ENCODE measurements at regions not wholly inside any gene's neighbourhood (a gene's known extent, or its start where the extent isn't known, plus 50 kb on each side); places are given as distances from the start of the nearest gene placed in this dataset.
"Not testable (repeated sequence)": the region's sequence is repeated elsewhere in the genome, so short reads cannot be mapped to it uniquely, and the experiment has no call there.

GRCh38 chr4:155591738-155592143 is 74.9 kb upstream of the GUCY1A1 start:
- no peak for DNase-seq

- DNase-seq: no peak
Observed at GRCh38 chr4:155590796-155591585, 75.7 kb upstream of the GUCY1A1 start.

- DNase-seq: no peak
Observed at GRCh38 chr4:155588437-155588836, 78.2 kb upstream of the GUCY1A1 start.

- no peak for DNase-seq
Observed at GRCh38 chr4:155587766-155588165, 78.9 kb upstream of the GUCY1A1 start.

- peak in 1 of 5 experiments; percentile 71 for DNase-seq
Observed at GRCh38 chr4:155582971-155583437, 83.6 kb upstream of the GUCY1A1 start.

GRCh38 chr4:155582041-155582440 is 84.6 kb upstream of the GUCY1A1 start:
- no peak for DNase-seq

GRCh38 chr4:155578726-155579370 is 87.8 kb upstream of the GUCY1A1 start:
- no peak for DNase-seq

- DNase-seq: no peak
Observed at GRCh38 chr4:155578219-155578618, 88.4 kb upstream of the GUCY1A1 start.

- DNase-seq: not testable (repeated sequence)
Observed at GRCh38 chr4:155574329-155574728, 92.3 kb upstream of the GUCY1A1 start.

GRCh38 chr4:155573126-155573525 is 93.5 kb upstream of the GUCY1A1 start:
- no peak for DNase-seq

- no peak for DNase-seq
Observed at GRCh38 chr4:155572106-155572703, 94.4 kb upstream of the GUCY1A1 start.

- DNase-seq: no peak
Observed at GRCh38 chr4:155571184-155571944, 95.3 kb upstream of the GUCY1A1 start.

- DNase-seq: no peak
Observed at GRCh38 chr4:155570661-155571060, 96.0 kb upstream of the GUCY1A1 start.

- DNase-seq: no peak
Observed at GRCh38 chr4:155569960-155570515, 96.6 kb upstream of the GUCY1A1 start.

- no peak for DNase-seq
Observed at GRCh38 chr4:155569471-155569870, 97.2 kb upstream of the GUCY1A1 start.

GRCh38 chr4:155568641-155569220 is 97.9 kb upstream of the GUCY1A1 start:
- DNase-seq: no peak

GRCh38 chr4:155566354-155566753 is 100.3 kb upstream of the GUCY1A1 start:
- no peak for DNase-seq

GRCh38 chr4:155565776-155566175 is 100.9 kb upstream of the GUCY1A1 start:
- DNase-seq: no peak

- no peak for DNase-seq
Observed at GRCh38 chr4:155565330-155565729, 101.3 kb upstream of the GUCY1A1 start.

- no peak for DNase-seq
Observed at GRCh38 chr4:155564880-155565279, 101.8 kb upstream of the GUCY1A1 start.

- DNase-seq: no peak
Observed at GRCh38 chr4:155564086-155564485, 102.6 kb upstream of the GUCY1A1 start.

- DNase-seq: no peak
Observed at GRCh38 chr4:155559915-155560314, 106.7 kb upstream of the GUCY1A1 start.

All from T-helper 2 cell (primary cell).